ENCODE measurements at regions not wholly inside any gene's neighbourhood (a gene's known extent, or its start where the extent isn't known, plus 50 kb on each side); places are given as distances from the start of the nearest gene placed in this dataset.

DNA sequence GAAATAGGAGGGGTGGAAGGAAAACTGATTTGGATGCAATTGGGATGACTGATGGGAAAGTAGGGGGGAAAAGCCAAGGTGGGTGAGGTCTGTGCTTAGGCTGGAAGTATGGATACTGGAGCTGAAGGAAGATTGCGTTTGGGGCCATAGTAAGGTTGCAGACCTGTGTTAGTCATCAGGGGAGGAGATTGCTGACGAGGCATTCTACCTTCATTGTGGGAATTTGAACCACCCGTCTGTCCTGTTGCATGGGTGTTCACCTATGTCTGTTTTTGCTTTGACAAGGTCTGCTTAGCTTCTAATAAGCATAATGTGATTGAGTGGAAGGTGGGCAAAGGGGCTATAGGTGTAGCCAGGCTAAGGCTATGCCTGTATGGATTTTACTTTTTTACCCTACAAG lies 323.8 kb downstream of the BLID start:
- TF ChIP-seq POLR2A (IDR thresholded peaks at IDR 0.05) = no peak
- TF ChIP-seq, protein P1, sequence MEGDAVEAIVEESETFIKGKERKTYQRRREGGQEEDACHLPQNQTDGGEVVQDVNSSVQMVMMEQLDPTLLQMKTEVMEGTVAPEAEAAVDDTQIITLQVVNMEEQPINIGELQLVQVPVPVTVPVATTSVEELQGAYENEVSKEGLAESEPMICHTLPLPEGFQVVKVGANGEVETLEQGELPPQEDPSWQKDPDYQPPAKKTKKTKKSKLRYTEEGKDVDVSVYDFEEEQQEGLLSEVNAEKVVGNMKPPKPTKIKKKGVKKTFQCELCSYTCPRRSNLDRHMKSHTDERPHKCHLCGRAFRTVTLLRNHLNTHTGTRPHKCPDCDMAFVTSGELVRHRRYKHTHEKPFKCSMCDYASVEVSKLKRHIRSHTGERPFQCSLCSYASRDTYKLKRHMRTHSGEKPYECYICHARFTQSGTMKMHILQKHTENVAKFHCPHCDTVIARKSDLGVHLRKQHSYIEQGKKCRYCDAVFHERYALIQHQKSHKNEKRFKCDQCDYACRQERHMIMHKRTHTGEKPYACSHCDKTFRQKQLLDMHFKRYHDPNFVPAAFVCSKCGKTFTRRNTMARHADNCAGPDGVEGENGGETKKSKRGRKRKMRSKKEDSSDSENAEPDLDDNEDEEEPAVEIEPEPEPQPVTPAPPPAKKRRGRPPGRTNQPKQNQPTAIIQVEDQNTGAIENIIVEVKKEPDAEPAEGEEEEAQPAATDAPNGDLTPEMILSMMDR (IDR thresholded peaks at IDR 0.05) = no peak

Data from thyroid gland (tissue), 4 donors.